H9 (cell line): ENCODE measurements at regions not wholly inside any gene's neighbourhood (a gene's known extent, or its start where the extent isn't known, plus 50 kb on each side); places are given as distances from the start of the nearest gene placed in this dataset.

Source experiments
- DNase-seq: peaks from one replicate; pipeline ENCODE4 v3.0.0-alpha.2; 2017
- H2AFZ ChIP-seq: one replicate; pipeline ENCODE4 v1.6.1; 2013; ENCODE audit warnings: mild to moderate bottlenecking, low read length, control low read depth, moderate library complexity
- H2AK5ac ChIP-seq: 2 replicates; pipeline ENCODE4 v1.6.1; 2013; ENCODE audit warnings: low read length, control low read depth, mixed read lengths; ENCODE audit not compliant: insufficient read length
- H2BK120ac ChIP-seq: one replicate; pipeline ENCODE4 v1.6.1; 2013; ENCODE audit warnings: low read depth, mild to moderate bottlenecking, low read length, control low read depth, inconsistent platforms; ENCODE audit not compliant: poor library complexity, severe bottlenecking
- H2BK12ac ChIP-seq: 2 replicates; pipeline ENCODE4 v1.6.1; 2013; ENCODE audit warnings: low read length, control low read depth, mixed read lengths, low read depth; ENCODE audit not compliant: insufficient read length
- H2BK15ac ChIP-seq: 2 replicates; pipeline ENCODE4 v1.6.1; 2013; ENCODE audit warnings: low read depth, low read length, control low read depth
- H2BK20ac ChIP-seq: one replicate; pipeline ENCODE4 v1.6.1; 2013; ENCODE audit warnings: low read depth, mild to moderate bottlenecking, low read length, control low read depth, inconsistent platforms; ENCODE audit not compliant: poor library complexity, severe bottlenecking
- H2BK5ac ChIP-seq: 2 replicates; pipeline ENCODE4 v1.6.1; 2013; ENCODE audit warnings: low read length, control low read depth, mixed read lengths; ENCODE audit not compliant: insufficient read length
- H3K14ac ChIP-seq: 2 replicates; pipeline ENCODE4 v1.6.1; 2013; ENCODE audit warnings: low read length, control low read depth; ENCODE audit not compliant: insufficient read depth
- H3K18ac ChIP-seq: 2 replicates; pipeline ENCODE4 v1.6.1; 2013; ENCODE audit warnings: low read depth, mild to moderate bottlenecking, mixed read lengths, low read length, control low read depth; ENCODE audit not compliant: insufficient read length
- H3K23ac ChIP-seq: 2 replicates; pipeline ENCODE4 v1.6.1; 2013; ENCODE audit warnings: low read length, control low read depth, mixed read lengths, low read depth; ENCODE audit not compliant: insufficient read length
- H3K23me2 ChIP-seq: 2 replicates; pipeline ENCODE4 v1.6.1; 2013; ENCODE audit warnings: low read depth, mild to moderate bottlenecking, mixed read lengths, low read length, control low read depth; ENCODE audit not compliant: insufficient read length, poor library complexity, severe bottlenecking
- H3K27ac ChIP-seq: 2 replicates; pipeline ENCODE4 v1.5.1; 2013; ENCODE audit warnings: low read length, control low read depth, mixed read lengths, low read depth; ENCODE audit not compliant: insufficient read length
- H3K27me3 ChIP-seq: 2 replicates; pipeline ENCODE4 v1.6.1; 2013; ENCODE audit warnings: low read length, control low read depth, inconsistent platforms; ENCODE audit not compliant: insufficient read depth
- H3K4ac ChIP-seq: 2 replicates; pipeline ENCODE4 v1.6.1; 2013; ENCODE audit warnings: low read depth, mild to moderate bottlenecking, control low read depth, inconsistent platforms, low read length, moderate library complexity
- H3K4me1 ChIP-seq: 2 replicates; pipeline ENCODE4 v1.6.1; 2013; ENCODE audit warnings: low read length, control low read depth, inconsistent platforms; ENCODE audit not compliant: insufficient read depth
- H3K4me2 ChIP-seq: 2 replicates; pipeline ENCODE4 v1.6.1; 2013; ENCODE audit warnings: low read length, control low read depth, mixed read lengths; ENCODE audit not compliant: insufficient read length, insufficient read depth
- H3K56ac ChIP-seq: 2 replicates; pipeline ENCODE4 v1.6.1; 2013; ENCODE audit warnings: low read depth, mild to moderate bottlenecking, mixed read lengths, low read length, control low read depth; ENCODE audit not compliant: insufficient read length
- H3K79me1 ChIP-seq: 2 replicates; pipeline ENCODE4 v1.6.1; 2013; ENCODE audit warnings: low read depth, mild to moderate bottlenecking, moderate library complexity, low read length, control low read depth, inconsistent platforms; ENCODE audit not compliant: insufficient read depth, poor library complexity, severe bottlenecking
- H3K79me2 ChIP-seq: 2 replicates; pipeline ENCODE4 v1.6.1; 2013; ENCODE audit warnings: low read length, control low read depth, inconsistent platforms; ENCODE audit not compliant: insufficient read depth
- H3K9ac ChIP-seq: 2 replicates; pipeline ENCODE4 v1.6.1; 2013; ENCODE audit warnings: low read length, control low read depth, mixed read lengths; ENCODE audit not compliant: insufficient read length; ENCODE audit errors: extremely low read depth
- H3K9me3 ChIP-seq: one replicate; pipeline ENCODE4 v1.6.1; 2013; ENCODE audit warnings: low read depth, low read length, inconsistent platforms; ENCODE audit not compliant: control insufficient read depth
- H3T11ph ChIP-seq: one replicate; pipeline ENCODE4 v1.6.1; 2013; ENCODE audit warnings: mild to moderate bottlenecking, low read length, control low read depth, inconsistent platforms
- H4K20me1 ChIP-seq: one replicate; pipeline ENCODE4 v1.6.1; 2013; ENCODE audit not compliant: control insufficient read depth, insufficient read length, insufficient read depth
- H4K5ac ChIP-seq: 2 replicates; pipeline ENCODE4 v1.6.1; 2013; ENCODE audit warnings: low read depth, mild to moderate bottlenecking, mixed read lengths, low read length, control low read depth; ENCODE audit not compliant: insufficient read length
- H4K8ac ChIP-seq: replicated peaks from 2 replicates; pipeline ENCODE4 v1.6.1; 2013; ENCODE audit warnings: low read length, control low read depth, mixed read lengths, low read depth; ENCODE audit not compliant: insufficient read length
- H4K91ac ChIP-seq: 2 replicates; pipeline ENCODE4 v1.6.1; 2013; ENCODE audit warnings: low read depth, mild to moderate bottlenecking, moderate library complexity, mixed read lengths, low read length, control low read depth; ENCODE audit not compliant: insufficient read length
- H3K27ac Mint-ChIP-seq, 3 experiments: 2 replicates in 2 of 3; 3 replicates in 1 of 3; pipeline ENCODE4 v1.8.0; 2020 to 2021; ENCODE audit warnings: mixed read lengths in 3 of 3, mild to moderate bottlenecking in 1 of 3, moderate library complexity in 1 of 3
- H3K27me3 Mint-ChIP-seq: 2 replicates; pipeline ENCODE4 v1.8.0; 2021; ENCODE audit warnings: low read depth, mild to moderate bottlenecking, moderate library complexity, mixed read lengths
- H3K36me3 Mint-ChIP-seq, 3 experiments: 2 replicates in 2 of 3; 3 replicates in 1 of 3; pipeline ENCODE4 v1.8.0; 2020 to 2021; ENCODE audit warnings: low read depth in 3 of 3, mixed read lengths in 3 of 3; ENCODE audit not compliant: insufficient read depth in 1 of 3
- H3K4me1 Mint-ChIP-seq, 2 experiments: 2 replicates each; pipeline ENCODE4 v1.8.0; 2020; ENCODE audit warnings: mixed read lengths in 2 of 2
- H3K4me3 Mint-ChIP-seq, 2 experiments: 2 replicates in 1 of 2; 3 replicates in 1 of 2; pipeline ENCODE4 v1.8.0; 2020 to 2021; ENCODE audit warnings: mild to moderate bottlenecking in 2 of 2, mixed read lengths in 2 of 2, moderate library complexity in 1 of 2
- H3K9me3 Mint-ChIP-seq, 2 experiments: 2 replicates in 1 of 2; 3 replicates in 1 of 2; pipeline ENCODE4 v1.8.0; 2020; ENCODE audit warnings: mild to moderate bottlenecking in 2 of 2, mixed read lengths in 2 of 2, moderate library complexity in 1 of 2
- CTCF ChIP-seq: fragments of 200-600 bp; sonication (generic); conservative IDR thresholded peaks from 3 replicates; pipeline ENCODE4 v1.8.0; 2021; ENCODE audit warnings: antibody characterized with exemption, mild to moderate bottlenecking
- WGBS: extraction: QIAGEN DNeasy Blood & Tissue Kit; methylation state at CpG from one replicate; pipeline ENCODE4 v1.1.7; 2013; ENCODE audit warnings: missing lambda C conversion rate, low lambda C conversion rate, mixed read lengths; ENCODE audit not compliant: insufficient read length; ENCODE audit errors: extremely low coverage; 5-methylcytosine and 5-hydroxymethylcytosine counted together

- DNase-seq = no peak
- Histone ChIP-seq H3K23me2 (no peaks in the 10 kb centered on the region), H3K27me3 (no peaks in the 10 kb centered on the region), H3K14ac (no peak overlapping the region), H2AFZ (no peak overlapping the region), H3K23ac (no peak overlapping the region), H4K5ac (no peak overlapping the region), H4K8ac (no peak overlapping the region), H3K9ac (no peak overlapping the region), H2BK5ac (no peak overlapping the region), H4K20me1 (no peaks in the 10 kb centered on the region), H2BK12ac (no peak overlapping the region), H3K79me1 (no peaks in the 10 kb centered on the region), H3K79me2 (no peaks in the 10 kb centered on the region), H2BK120ac (no peak overlapping the region), H3K9me3 (no peaks in the 10 kb centered on the region), H3K4me1 (no peaks in the 10 kb centered on the region), H2BK20ac (no peak overlapping the region), H2BK15ac (no peak overlapping the region), H3K4ac (no peak overlapping the region), H3K4me2 (no peak overlapping the region), H4K91ac (no peak overlapping the region), H2AK5ac (no peak overlapping the region), H3K56ac (no peak overlapping the region), H3K18ac (no peak overlapping the region), H3T11ph (no peak overlapping the region), H3K27ac (no peak overlapping the region)
- Mint-ChIP-seq H3K27ac (no peak overlapping the region), H3K4me3 (no peak overlapping the region), H3K36me3 (no peaks in the 10 kb centered on the region), H3K4me1 (no peaks in the 10 kb centered on the region), H3K27me3 (no peaks in the 10 kb centered on the region), H3K9me3 (no peaks in the 10 kb centered on the region)
- no CpG with 5 or more reads among the region's 6 CpGs for WGBS
- TF ChIP-seq CTCF = no peak
Observed at GRCh38 chr7:25349283-25350017, 121.2 kb upstream of the NPVF start.
